ENCODE measurements at regions not wholly inside any gene's neighbourhood (a gene's known extent, or its start where the extent isn't known, plus 50 kb on each side); places are given as distances from the start of the nearest gene placed in this dataset.
A peak's percentile ranks its signal among the peaks of the same experiment; 100 is the strongest.

DNA sequence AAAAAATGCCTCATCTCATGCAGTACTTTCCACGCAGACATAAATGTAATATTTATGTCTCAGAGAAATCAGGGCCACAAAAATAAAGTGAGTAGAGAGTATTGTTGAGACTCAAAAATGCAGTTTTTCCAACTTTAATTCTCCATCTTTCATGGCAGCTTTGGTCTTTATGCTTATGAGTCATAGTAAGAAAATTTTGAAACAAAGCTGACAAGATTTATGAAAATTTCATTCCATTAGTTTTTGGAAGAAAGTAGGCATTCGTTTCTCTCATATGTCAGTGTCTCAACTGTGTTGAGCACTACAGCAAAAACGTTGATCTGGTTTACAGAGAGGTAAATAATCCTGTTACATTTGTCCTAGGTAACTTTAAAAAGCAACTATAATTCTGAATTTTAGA, 656.8 kb downstream of the IQCM start:
- H3K79me2 ChIP-seq (ENCODE audit: control insufficient read depth, insufficient read depth, low read length) = no peaks in the 10 kb centered on the region
- no peaks in the 10 kb centered on the region for H4K20me1 ChIP-seq (ENCODE audit: control insufficient read depth, extremely low read depth, insufficient read depth, low read length)
- H3K4me2 ChIP-seq (ENCODE audit: control insufficient read depth, extremely low read depth, insufficient read depth, low read depth, low read length) = no peak overlapping the region
- no peaks in the 10 kb centered on the region for H3K9me1 ChIP-seq (ENCODE audit: control insufficient read depth, extremely low read depth, insufficient read depth, low read length)
- FAIRE-seq (no peak), DNase-seq (ENCODE audit: low read depth, low spot score) (no peak)
- dilution Hi-C loops (cut with MboI; ENCODE audit: extremely low pct_ligation_motif_present, low sequenced_read_pairs) = no loop called here
- H3K36me3 ChIP-seq (ENCODE audit: control insufficient read depth in 2 of 2, extremely low read depth in 1 of 2, insufficient read depth in 2 of 2, low read length in 2 of 2) = no peaks in the 10 kb centered on the region
- no peak overlapping the region for H3K27ac ChIP-seq (ENCODE audit: control insufficient read depth, insufficient read depth, low read length)
- TF ChIP-seq EZH2 (IDR thresholded peaks at IDR 0.05; ENCODE audit: low read length) = no peak
- TF ChIP-seq, protein P1, sequence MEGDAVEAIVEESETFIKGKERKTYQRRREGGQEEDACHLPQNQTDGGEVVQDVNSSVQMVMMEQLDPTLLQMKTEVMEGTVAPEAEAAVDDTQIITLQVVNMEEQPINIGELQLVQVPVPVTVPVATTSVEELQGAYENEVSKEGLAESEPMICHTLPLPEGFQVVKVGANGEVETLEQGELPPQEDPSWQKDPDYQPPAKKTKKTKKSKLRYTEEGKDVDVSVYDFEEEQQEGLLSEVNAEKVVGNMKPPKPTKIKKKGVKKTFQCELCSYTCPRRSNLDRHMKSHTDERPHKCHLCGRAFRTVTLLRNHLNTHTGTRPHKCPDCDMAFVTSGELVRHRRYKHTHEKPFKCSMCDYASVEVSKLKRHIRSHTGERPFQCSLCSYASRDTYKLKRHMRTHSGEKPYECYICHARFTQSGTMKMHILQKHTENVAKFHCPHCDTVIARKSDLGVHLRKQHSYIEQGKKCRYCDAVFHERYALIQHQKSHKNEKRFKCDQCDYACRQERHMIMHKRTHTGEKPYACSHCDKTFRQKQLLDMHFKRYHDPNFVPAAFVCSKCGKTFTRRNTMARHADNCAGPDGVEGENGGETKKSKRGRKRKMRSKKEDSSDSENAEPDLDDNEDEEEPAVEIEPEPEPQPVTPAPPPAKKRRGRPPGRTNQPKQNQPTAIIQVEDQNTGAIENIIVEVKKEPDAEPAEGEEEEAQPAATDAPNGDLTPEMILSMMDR (optimal IDR thresholded peaks at IDR 0.05 in 1 of 3, IDR thresholded peaks at IDR 0.05 in 1 of 3, conservative IDR thresholded peaks at IDR 0.05 in 1 of 3; ENCODE audit: extremely low read depth in 1 of 3, insufficient read depth in 2 of 3, low read length in 3 of 3) = no peak
- H3K27me3 ChIP-seq (ENCODE audit: control insufficient read depth, extremely low read depth, insufficient read depth, low read length) = no peaks in the 10 kb centered on the region
- H3K4me3 ChIP-seq (ENCODE audit: control insufficient read depth in 2 of 3, extremely low read depth in 1 of 3, insufficient read depth in 2 of 3, low read depth in 1 of 3, low read length in 3 of 3) = no peak overlapping the region
- no peak overlapping the region for H3K9ac ChIP-seq (ENCODE audit: control insufficient read depth, extremely low read depth, insufficient read depth, low read length)
- no peaks in the 10 kb centered on the region for H3K9me3 ChIP-seq (ENCODE audit: control insufficient read depth, low read depth, low read length)
- no peak overlapping the region for H2AFZ ChIP-seq (ENCODE audit: control insufficient read depth, low read length)
- H3K4me1 ChIP-seq (ENCODE audit: control insufficient read depth, extremely low read depth, insufficient read depth, low read length) = no peaks in the 10 kb centered on the region

DNA sequence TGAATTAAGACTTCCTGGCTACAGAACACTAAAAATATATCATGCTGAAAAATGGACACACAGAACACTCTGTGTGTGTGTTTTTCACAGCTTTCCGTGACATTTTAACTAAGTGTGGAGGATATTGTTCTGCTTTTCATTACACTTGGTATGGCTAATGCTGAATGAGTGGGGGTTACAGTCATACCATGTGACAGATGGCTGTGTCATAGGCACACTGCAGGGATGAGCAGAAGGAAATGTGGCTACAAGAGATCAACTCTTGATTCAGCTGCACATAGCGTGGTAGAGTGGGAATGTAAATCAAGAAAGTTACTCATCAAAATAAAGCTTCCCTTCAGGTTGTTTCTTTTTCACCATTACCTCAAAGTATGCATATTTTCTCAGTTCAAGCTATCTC, 669.8 kb downstream of the IQCM start:
- TF ChIP-seq, protein P1 (optimal IDR thresholded peaks at IDR 0.05 in 1 of 3, IDR thresholded peaks at IDR 0.05 in 1 of 3, conservative IDR thresholded peaks at IDR 0.05 in 1 of 3; ENCODE audit: extremely low read depth in 1 of 3, insufficient read depth in 2 of 3, low read length in 3 of 3) = no peak
- no peak for TF ChIP-seq EZH2 (IDR thresholded peaks at IDR 0.05; ENCODE audit: low read length)
- Histone ChIP-seq H4K20me1 (ENCODE audit: control insufficient read depth, extremely low read depth, insufficient read depth, low read length) (no peaks in the 10 kb centered on the region), H3K79me2 (ENCODE audit: control insufficient read depth, insufficient read depth, low read length) (no peaks in the 10 kb centered on the region), H3K4me3 (ENCODE audit: control insufficient read depth in 2 of 3, extremely low read depth in 1 of 3, insufficient read depth in 2 of 3, low read depth in 1 of 3, low read length in 3 of 3) (no peak overlapping the region), H3K36me3 (ENCODE audit: control insufficient read depth in 2 of 2, extremely low read depth in 1 of 2, insufficient read depth in 2 of 2, low read length in 2 of 2) (no peaks in the 10 kb centered on the region), H3K9me1 (ENCODE audit: control insufficient read depth, extremely low read depth, insufficient read depth, low read length) (no peaks in the 10 kb centered on the region), H3K27me3 (ENCODE audit: control insufficient read depth, extremely low read depth, insufficient read depth, low read length) (no peaks in the 10 kb centered on the region), H3K4me1 (ENCODE audit: control insufficient read depth, extremely low read depth, insufficient read depth, low read length) (no peaks in the 10 kb centered on the region), H3K9me3 (ENCODE audit: control insufficient read depth, low read depth, low read length) (no peaks in the 10 kb centered on the region), H2AFZ (ENCODE audit: control insufficient read depth, low read length) (no peak overlapping the region), H3K4me2 (ENCODE audit: control insufficient read depth, extremely low read depth, insufficient read depth, low read depth, low read length) (no peak overlapping the region), H3K27ac (ENCODE audit: control insufficient read depth, insufficient read depth, low read length) (no peak overlapping the region), H3K9ac (ENCODE audit: control insufficient read depth, extremely low read depth, insufficient read depth, low read length) (no peak overlapping the region)
- no peak for DNase-seq (ENCODE audit: low read depth, low spot score)
- dilution Hi-C loops (cut with MboI; ENCODE audit: extremely low pct_ligation_motif_present, low sequenced_read_pairs) = no loop called here
- FAIRE-seq = peak; percentile 20
